Natural killer cell (primary cell): ENCODE measurements at regions not wholly inside any gene's neighbourhood (a gene's known extent, or its start where the extent isn't known, plus 50 kb on each side); places are given as distances from the start of the nearest gene placed in this dataset.

ENCODE experiments used
- ATAC-seq, 3 donors: fragments of 150-1000 bp in 2 of 3; fragments of 200-7000 bp in 1 of 3; cut with Tn5 transposase; 1 replicate in 1 of 3; 2 replicates in 2 of 3; pipeline ENCODE4 v1.10.0; 2021; ENCODE audit warnings: mild to moderate bottlenecking in 2 of 3, moderate library complexity in 2 of 3
- DNase-seq, 2 donors: peaks; one replicate each; pipeline versions ENCODE4 v3.0.0 to v3.0.0-alpha.2; 2013 to 2021; ENCODE audit warnings: mixed read lengths in 1 of 2
- H3K27ac ChIP-seq: one replicate; pipeline ENCODE4 v1.5.1; 2013; ENCODE audit warnings: mild to moderate bottlenecking, low read length
- H3K27me3 ChIP-seq: one replicate; pipeline ENCODE4 v1.6.1; 2013; ENCODE audit warnings: low read length; ENCODE audit not compliant: control insufficient read depth, insufficient read depth
- H3K36me3 ChIP-seq: one replicate; pipeline ENCODE4 v1.6.1; 2013; ENCODE audit warnings: low read length; ENCODE audit not compliant: control insufficient read depth, insufficient read depth
- H3K4me1 ChIP-seq: one replicate; pipeline ENCODE4 v1.6.1; 2013; ENCODE audit warnings: low read length; ENCODE audit not compliant: control insufficient read depth, insufficient read depth
- H3K4me3 ChIP-seq: one replicate; pipeline ENCODE4 v1.5.1; 2013; ENCODE audit warnings: low read length
- H3K9me3 ChIP-seq: one replicate; pipeline ENCODE4 v1.6.1; 2013; ENCODE audit warnings: low read length; ENCODE audit not compliant: control insufficient read depth, insufficient read depth
- H3K27ac Mint-ChIP-seq, 2 donors: one replicate each; pipeline ENCODE4 v1.8.0; 2022; ENCODE audit warnings: mild to moderate bottlenecking in 2 of 2, mixed read lengths in 2 of 2, moderate library complexity in 1 of 2
- H3K27me3 Mint-ChIP-seq, 2 donors: one replicate each; pipeline ENCODE4 v1.8.0; 2022; ENCODE audit warnings: low read depth in 2 of 2, mixed read lengths in 2 of 2
- H3K36me3 Mint-ChIP-seq: one replicate; pipeline ENCODE4 v1.8.0; 2022; ENCODE audit warnings: mixed read lengths
- H3K4me1 Mint-ChIP-seq, 2 donors: one replicate each; pipeline ENCODE4 v1.8.0; 2022; ENCODE audit warnings: mixed read lengths in 2 of 2
- H3K4me3 Mint-ChIP-seq: one replicate; pipeline ENCODE4 v1.8.0; 2022; ENCODE audit warnings: mild to moderate bottlenecking, moderate library complexity, mixed read lengths
- H3K9me3 Mint-ChIP-seq, 2 donors: one replicate each; pipeline ENCODE4 v1.8.0; 2022; ENCODE audit warnings: mixed read lengths in 2 of 2
- WGBS: methylation state at CpG from one replicate; pipeline ENCODE4 v1.1.7; 2013; ENCODE audit warnings: missing lambda C conversion rate; ENCODE audit not compliant: insufficient coverage; 5-methylcytosine and 5-hydroxymethylcytosine counted together
- intact Hi-C: fragments of 100-400 bp; cut with micrococcal nuclease; formaldehyde crosslinking; loops from one replicate; pipeline ENCODE4 v1.14.2; 2022
- TF ChIP-seq, protein P1 (sequence below): fragments of 200-600 bp; IDR thresholded peaks from one replicate; pipeline ENCODE4 v1.8.0; 2022; ENCODE audit warnings: antibody characterized with exemption

DNA sequence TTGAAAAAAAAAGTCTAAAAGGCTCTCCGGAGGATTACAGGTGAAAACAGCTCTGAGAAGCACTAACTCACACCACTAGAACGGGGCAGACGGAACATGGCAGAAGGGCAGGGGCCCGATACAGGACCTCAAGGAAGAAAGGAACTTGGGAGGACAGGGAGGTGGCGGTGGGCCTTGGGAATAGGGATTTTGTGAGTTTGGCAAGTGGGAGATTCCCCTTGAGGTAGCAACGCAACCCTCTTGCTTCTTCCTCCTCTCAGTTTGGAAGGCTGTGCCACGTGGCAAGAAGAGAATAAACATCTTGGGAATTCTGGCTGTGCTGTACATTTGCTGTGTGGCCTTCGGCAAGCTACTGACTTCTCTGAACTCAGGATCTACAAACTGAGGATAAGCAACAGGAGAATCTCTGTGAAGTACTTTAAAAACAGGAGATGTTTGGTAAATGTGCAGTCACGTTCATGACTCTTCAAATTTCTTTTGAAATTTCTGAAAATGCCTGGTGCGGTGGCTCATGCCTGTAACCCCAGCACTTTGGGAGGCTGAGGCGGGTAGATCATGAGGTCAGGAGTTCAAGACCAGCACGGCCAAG lies 220.8 kb downstream of the BCAS1 start:
- Mint-ChIP-seq H3K27me3 (no peaks in the 10 kb centered on the region), H3K4me3 (no peak overlapping the region), H3K36me3 (no peaks in the 10 kb centered on the region), H3K4me1 (peaks cover 19 to 36% of the 10 kb centered on the region in 2 donors), H3K9me3 (no peaks in the 10 kb centered on the region), H3K27ac (no peak overlapping the region)
- ATAC-seq (no peak), DNase-seq (no peak)
- Histone ChIP-seq H3K27ac (no peak overlapping the region), H3K27me3 (no peaks in the 10 kb centered on the region), H3K4me3 (no peak overlapping the region), H3K4me1 (peaks cover 26% of the 10 kb centered on the region), H3K9me3 (no peaks in the 10 kb centered on the region), H3K36me3 (no peaks in the 10 kb centered on the region)
- TF ChIP-seq, protein P1, sequence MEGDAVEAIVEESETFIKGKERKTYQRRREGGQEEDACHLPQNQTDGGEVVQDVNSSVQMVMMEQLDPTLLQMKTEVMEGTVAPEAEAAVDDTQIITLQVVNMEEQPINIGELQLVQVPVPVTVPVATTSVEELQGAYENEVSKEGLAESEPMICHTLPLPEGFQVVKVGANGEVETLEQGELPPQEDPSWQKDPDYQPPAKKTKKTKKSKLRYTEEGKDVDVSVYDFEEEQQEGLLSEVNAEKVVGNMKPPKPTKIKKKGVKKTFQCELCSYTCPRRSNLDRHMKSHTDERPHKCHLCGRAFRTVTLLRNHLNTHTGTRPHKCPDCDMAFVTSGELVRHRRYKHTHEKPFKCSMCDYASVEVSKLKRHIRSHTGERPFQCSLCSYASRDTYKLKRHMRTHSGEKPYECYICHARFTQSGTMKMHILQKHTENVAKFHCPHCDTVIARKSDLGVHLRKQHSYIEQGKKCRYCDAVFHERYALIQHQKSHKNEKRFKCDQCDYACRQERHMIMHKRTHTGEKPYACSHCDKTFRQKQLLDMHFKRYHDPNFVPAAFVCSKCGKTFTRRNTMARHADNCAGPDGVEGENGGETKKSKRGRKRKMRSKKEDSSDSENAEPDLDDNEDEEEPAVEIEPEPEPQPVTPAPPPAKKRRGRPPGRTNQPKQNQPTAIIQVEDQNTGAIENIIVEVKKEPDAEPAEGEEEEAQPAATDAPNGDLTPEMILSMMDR = no peak
- intact Hi-C loops = no loop called here
- 93% methylated on average over 11 of the region's 12 CpGs for WGBS

DNA sequence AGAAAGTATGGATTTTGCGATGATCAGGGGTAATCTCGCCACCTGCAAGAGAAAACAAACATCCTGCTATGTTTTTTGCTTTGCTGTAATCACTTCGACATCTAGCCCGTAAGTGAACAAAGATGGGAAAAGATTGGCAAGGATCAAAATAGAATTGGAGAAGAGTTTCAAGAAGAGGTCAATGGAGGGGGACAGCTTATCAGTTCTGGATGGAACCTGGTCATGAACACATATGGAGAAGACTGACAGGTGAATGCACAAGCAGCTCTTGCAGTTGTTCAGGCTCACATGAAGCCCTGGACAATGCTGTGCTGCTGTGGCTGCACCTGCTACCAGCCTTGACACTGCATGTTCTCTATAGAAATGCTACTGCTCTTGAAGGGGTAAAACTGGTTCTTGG lies 222.1 kb downstream of the BCAS1 start:
- peak overlapping the region; percentile 17 to 93 for H3K27ac Mint-ChIP-seq
- H3K4me1 ChIP-seq = peaks cover 33% of the 10 kb centered on the region
- intact Hi-C loops = no loop called here

DNA sequence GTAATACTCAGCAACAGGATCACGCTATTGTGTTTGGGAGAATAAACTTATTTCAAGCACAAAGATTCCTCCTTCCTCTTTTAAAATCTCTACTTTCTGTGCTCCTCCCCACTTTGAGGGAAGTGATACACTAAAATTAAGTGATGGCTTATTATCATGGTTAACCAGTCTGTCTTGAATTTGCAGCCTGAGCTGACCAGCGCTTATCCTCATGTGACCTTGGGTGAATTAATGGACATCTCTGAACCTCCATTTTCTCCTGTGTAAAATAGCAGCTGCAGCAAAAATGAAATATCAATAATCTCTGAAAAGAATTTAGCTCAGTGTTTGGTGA lies 222.6 kb downstream of the BCAS1 start:
- Histone ChIP-seq H3K4me3 (no peak overlapping the region), H3K36me3 (no peaks in the 10 kb centered on the region), H3K4me1 (peaks cover 38% of the 10 kb centered on the region), H3K9me3 (no peaks in the 10 kb centered on the region), H3K27ac (peak overlapping the region; percentile 55), H3K27me3 (no peaks in the 10 kb centered on the region)
- H3K4me1 Mint-ChIP-seq = peaks cover 36 to 48% of the 10 kb centered on the region in 2 donors
- no peaks in the 10 kb centered on the region for H3K27me3 Mint-ChIP-seq
- H3K9me3 Mint-ChIP-seq = no peaks in the 10 kb centered on the region
- WGBS = 54% methylated on average over 1 of the region's 2 CpGs
- H3K4me3 Mint-ChIP-seq = peak overlapping the region; percentile 81
- no peak for DNase-seq
- intact Hi-C loops = no loop called here
- TF ChIP-seq, protein P1 = no peak
- H3K36me3 Mint-ChIP-seq = no peaks in the 10 kb centered on the region
- H3K27ac Mint-ChIP-seq = peak overlapping the region; percentile 18 to 93
- peak in 1 of 3 donors; percentile 53 for ATAC-seq

More for the DNA sequence above, 222.1 kb downstream of the BCAS1 start:
- Mint-ChIP-seq H3K9me3 (no peaks in the 10 kb centered on the region), H3K4me1 (peaks cover 31 to 44% of the 10 kb centered on the region in 2 donors), H3K36me3 (no peaks in the 10 kb centered on the region), H3K4me3 (no peak overlapping the region), H3K27me3 (no peaks in the 10 kb centered on the region)
- Histone ChIP-seq H3K27me3 (no peaks in the 10 kb centered on the region), H3K9me3 (no peaks in the 10 kb centered on the region), H3K36me3 (no peaks in the 10 kb centered on the region), H3K4me3 (no peak overlapping the region), H3K27ac (no peak overlapping the region)
- WGBS = 91% methylated on average over 4 of the region's 4 CpGs
- TF ChIP-seq, protein P1 = no peak
- ATAC-seq (no peak), DNase-seq (no peak)
